Kidney epithelial cell (primary cell): ENCODE measurements at regions not wholly inside any gene's neighbourhood (a gene's known extent, or its start where the extent isn't known, plus 50 kb on each side); places are given as distances from the start of the nearest gene placed in this dataset.

ENCODE experiments used
- DNase-seq: peaks from one replicate; pipeline ENCODE4 v3.0.0-alpha.2; 2010; ENCODE audit warnings: low read depth
- H3K27me3 ChIP-seq: 2 replicates; pipeline ENCODE4 v1.6.0; 2011; ENCODE audit warnings: low read length; ENCODE audit not compliant: control insufficient read depth, insufficient read depth
- H3K36me3 ChIP-seq: 2 replicates; pipeline ENCODE4 v1.5.1; 2011; ENCODE audit warnings: low read length; ENCODE audit not compliant: control insufficient read depth, insufficient read depth
- H3K4me3 ChIP-seq: 2 replicates; pipeline ENCODE4 v1.5.1; 2011; ENCODE audit warnings: low read depth, mild to moderate bottlenecking, control low read depth, low read length
- CTCF ChIP-seq: IDR thresholded peaks from 2 replicates; pipeline ENCODE4 v1.5.1; 2011; ENCODE audit warnings: mild to moderate bottlenecking, moderate library complexity, low read length, control low read depth, inconsistent platforms; ENCODE audit not compliant: insufficient read depth, poor library complexity, severe bottlenecking

- TF ChIP-seq CTCF, result no peak
- H3K36me3 ChIP-seq, result no peaks in the 10 kb centered on the region
- H3K4me3 ChIP-seq, result no peak overlapping the region
- no peak for DNase-seq
- H3K27me3 ChIP-seq, result no peaks in the 10 kb centered on the region
Measured at GRCh38 chr3:168489301-168489700, 393.6 kb upstream of the GOLIM4 start.

- H3K36me3 ChIP-seq, result no peaks in the 10 kb centered on the region
- TF ChIP-seq CTCF, result no peak
- DNase-seq, result no peak
- no peaks in the 10 kb centered on the region for H3K27me3 ChIP-seq
- no peak overlapping the region for H3K4me3 ChIP-seq
Measured at GRCh38 chr3:168485936-168486335, 390.2 kb upstream of the GOLIM4 start.

GRCh38 chr3:168476360-168476980 lies 380.7 kb upstream of the GOLIM4 start:
- Histone ChIP-seq H3K27me3 (no peaks in the 10 kb centered on the region), H3K36me3 (no peaks in the 10 kb centered on the region), H3K4me3 (no peak overlapping the region)
- TF ChIP-seq CTCF, result no peak
- DNase-seq, result no peak

DNA sequence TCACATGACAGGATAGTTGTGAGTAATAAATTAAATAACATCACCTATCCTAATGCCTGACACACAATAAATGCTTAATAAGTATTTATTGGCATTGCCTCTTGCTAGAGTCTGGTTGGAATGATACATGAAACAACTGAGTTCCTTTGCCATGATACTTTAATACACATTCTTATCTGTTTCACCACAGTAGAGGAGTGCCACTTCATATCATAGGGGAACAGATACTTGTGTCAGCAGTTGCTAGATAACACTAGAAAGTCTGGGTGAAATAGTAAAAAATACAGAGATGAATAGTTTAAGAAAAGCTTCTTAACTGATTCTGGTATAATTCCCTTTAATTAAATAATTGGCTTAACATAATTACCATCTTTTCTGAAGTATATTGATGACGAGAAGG lies 380.0 kb upstream of the GOLIM4 start:
- TF ChIP-seq CTCF, result no peak
- DNase-seq, result no peak

DNA sequence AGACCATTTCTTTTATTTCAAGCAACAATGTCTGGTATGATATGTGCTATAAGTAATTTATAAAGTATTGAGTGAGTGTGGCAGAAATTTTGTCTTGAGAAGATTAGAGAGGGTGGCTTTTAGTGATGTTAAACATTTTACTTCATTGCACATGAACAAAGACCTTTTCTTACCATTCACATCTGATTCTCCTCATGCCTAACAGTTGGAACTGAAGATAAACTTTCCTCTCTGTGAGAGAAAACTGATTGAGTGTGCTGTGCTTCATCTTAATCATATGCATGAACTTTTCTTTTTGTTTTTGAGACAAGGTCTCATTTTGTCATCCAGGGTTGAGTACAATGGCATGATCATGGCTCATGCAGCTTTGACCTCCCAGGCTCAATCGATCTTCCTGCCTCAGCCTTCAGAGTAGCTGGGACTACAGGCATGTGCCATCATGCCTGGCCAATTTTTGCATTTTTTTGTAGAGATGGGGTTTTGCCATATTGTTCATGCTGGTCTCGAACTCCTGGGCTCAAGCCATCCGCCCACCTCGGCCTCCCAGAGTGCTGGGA lies 377.7 kb upstream of the GOLIM4 start:
- Histone ChIP-seq H3K36me3 (no peaks in the 10 kb centered on the region), H3K27me3 (no peaks in the 10 kb centered on the region), H3K4me3 (no peak overlapping the region)
- no peak for DNase-seq
- TF ChIP-seq CTCF, result no peak

More for the DNA sequence above, 380.0 kb upstream of the GOLIM4 start:
- no peak overlapping the region for H3K4me3 ChIP-seq
- H3K27me3 ChIP-seq, result no peaks in the 10 kb centered on the region
- no peaks in the 10 kb centered on the region for H3K36me3 ChIP-seq

DNA sequence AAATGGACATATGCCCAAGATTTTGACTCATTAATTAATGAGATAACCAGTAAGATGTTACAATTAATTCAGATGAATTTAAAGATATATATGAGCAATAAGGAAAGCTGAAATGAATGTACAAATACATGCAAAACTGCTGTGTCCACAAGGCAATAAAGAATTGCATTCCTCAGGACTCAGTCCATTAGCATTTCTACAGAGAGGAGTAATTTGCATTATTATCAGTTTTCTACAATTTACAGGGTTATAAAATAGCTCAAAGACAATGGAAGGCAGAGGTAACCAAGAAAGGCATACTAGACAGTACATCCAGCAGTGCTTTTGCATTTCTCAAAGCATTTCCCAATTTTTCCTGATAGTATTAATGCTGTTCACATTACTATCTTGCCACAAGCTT lies 377.1 kb upstream of the GOLIM4 start:
- no peak overlapping the region for H3K4me3 ChIP-seq
- no peaks in the 10 kb centered on the region for H3K36me3 ChIP-seq
- no peak for TF ChIP-seq CTCF
- no peak for DNase-seq
- no peaks in the 10 kb centered on the region for H3K27me3 ChIP-seq
